OCI-LY3 (cell line): ENCODE measurements at regions not wholly inside any gene's neighbourhood (a gene's known extent, or its start where the extent isn't known, plus 50 kb on each side); places are given as distances from the start of the nearest gene placed in this dataset.

Experiments used
- H2AFZ ChIP-seq: fragments of 200-600, 300-600 bp; shearing (Covaris generic); 2 replicates; pipeline ENCODE4 v1.6.0; 2014; ENCODE audit warnings: antibody characterized with exemption, low read depth, low read length
- H3K27ac ChIP-seq: fragments of 200-600, 300-600 bp; sonication (generic); 2 replicates; pipeline ENCODE4 v1.5.1; 2014; ENCODE audit warnings: mild to moderate bottlenecking, low read length, moderate library complexity, mixed read lengths
- H3K27me3 ChIP-seq: fragments of 200-600, 300-600 bp; sonication (generic); 2 replicates; pipeline ENCODE4 v1.6.1; 2014; ENCODE audit warnings: low read depth, low read length, mixed read lengths
- H3K36me3 ChIP-seq: fragments of 200-600, 300-600 bp; sonication (generic); replicated peaks from 2 replicates; pipeline ENCODE3; 2014; ENCODE audit warnings: low read depth, low read length, mixed read lengths
- H3K4me1 ChIP-seq: fragments of 300-600, 200-600 bp; sonication (generic); 2 replicates; pipeline ENCODE4 v1.6.1; 2014; ENCODE audit warnings: low read length, mixed read lengths
- H3K4me2 ChIP-seq: fragments of 200-600, 300-600 bp; sonication (generic); 2 replicates; pipeline ENCODE4 v1.6.1; 2014; ENCODE audit warnings: low read length, mixed read lengths
- H3K4me3 ChIP-seq: fragments of 300-600, 200-600 bp; sonication (generic); 2 replicates; pipeline ENCODE4 v1.5.1; 2014; ENCODE audit warnings: antibody characterized with exemption, mild to moderate bottlenecking, low read length, moderate library complexity
- H3K79me2 ChIP-seq: fragments of 300-600, 200-600 bp; shearing (Covaris generic); 2 replicates; pipeline ENCODE4 v1.6.1; 2014; ENCODE audit warnings: mild to moderate bottlenecking, low read length, mixed read lengths
- H3K9ac ChIP-seq: fragments of 300-600, 200-600 bp; shearing (Covaris generic); 2 replicates; pipeline ENCODE4 v1.6.0; 2014; ENCODE audit warnings: mild to moderate bottlenecking, low read length, moderate library complexity
- H3K9me3 ChIP-seq: fragments of 200-600, 300-600 bp; shearing (Covaris generic); 2 replicates; pipeline ENCODE4 v1.6.1; 2014; ENCODE audit warnings: low read length, mixed read lengths; ENCODE audit not compliant: insufficient read depth
- H4K20me1 ChIP-seq: fragments of 200-600, 300-600 bp; sonication (generic); 2 replicates; pipeline ENCODE4 v1.6.1; 2016; ENCODE audit warnings: low read length, mixed read lengths; ENCODE audit not compliant: insufficient read depth
- CTCF ChIP-seq: fragments of 200-600, 300-600 bp; sonication (generic); IDR thresholded peaks from 2 replicates; pipeline ENCODE4 v1.5.1; 2014; ENCODE audit warnings: antibody characterized with exemption, low read length, low read depth
- EZH2phosphoT487 ChIP-seq: fragments of 200-600 bp; shearing (Covaris generic); IDR thresholded peaks from 2 replicates; pipeline ENCODE4 v1.6.1; 2018; ENCODE audit warnings: antibody characterized with exemption, mixed run types, low read depth

GRCh38 chr9:3138231-3139229, 294.6 kb upstream of the PUM3 start:
- Histone ChIP-seq H3K9me3 (no peaks in the 10 kb centered on the region), H3K79me2 (no peaks in the 10 kb centered on the region), H3K4me1 (no peaks in the 10 kb centered on the region), H4K20me1 (no peaks in the 10 kb centered on the region), H3K4me3 (no peak overlapping the region), H3K27ac (no peak overlapping the region), H2AFZ (no peak overlapping the region), H3K4me2 (no peak overlapping the region), H3K36me3 (no peaks in the 10 kb centered on the region), H3K27me3 (peaks cover 2% of the 10 kb centered on the region; the same call in 1 of the 2 replicates), H3K9ac (no peak overlapping the region)
- no peak for TF ChIP-seq EZH2phosphoT487

GRCh38 chr9:3137347-3137695, 293.4 kb upstream of the PUM3 start:
- no peaks in the 10 kb centered on the region for H3K36me3 ChIP-seq
- H3K9me3 ChIP-seq, result no peaks in the 10 kb centered on the region
- no peak overlapping the region for H3K4me2 ChIP-seq
- H4K20me1 ChIP-seq, result no peaks in the 10 kb centered on the region
- H3K79me2 ChIP-seq, result no peaks in the 10 kb centered on the region
- peaks cover 2% of the 10 kb centered on the region; the same call in 1 of the 2 replicates for H3K27me3 ChIP-seq
- no peak overlapping the region for H3K4me3 ChIP-seq
- H3K27ac ChIP-seq, result no peak overlapping the region
- no peak overlapping the region for H2AFZ ChIP-seq
- H3K9ac ChIP-seq, result no peak overlapping the region
- no peak for TF ChIP-seq CTCF
- TF ChIP-seq EZH2phosphoT487, result no peak
- no peaks in the 10 kb centered on the region for H3K4me1 ChIP-seq

- Histone ChIP-seq H3K79me2 (no peaks in the 10 kb centered on the region), H3K27me3 (peaks cover 2% of the 10 kb centered on the region; the same call in 1 of the 2 replicates), H3K4me1 (no peaks in the 10 kb centered on the region), H3K4me3 (no peak overlapping the region), H3K9me3 (no peaks in the 10 kb centered on the region), H3K9ac (no peak overlapping the region), H3K36me3 (no peaks in the 10 kb centered on the region), H3K4me2 (no peak overlapping the region), H2AFZ (no peak overlapping the region), H4K20me1 (no peaks in the 10 kb centered on the region), H3K27ac (no peak overlapping the region)
- no peak for TF ChIP-seq EZH2phosphoT487
- no peak for TF ChIP-seq CTCF
Observed at GRCh38 chr9:3136686-3137346, 292.9 kb upstream of the PUM3 start.

- TF ChIP-seq CTCF (no peak), EZH2phosphoT487 (no peak)
- no peak overlapping the region for H2AFZ ChIP-seq
- H3K9me3 ChIP-seq, result no peaks in the 10 kb centered on the region
- no peaks in the 10 kb centered on the region for H3K4me1 ChIP-seq
- H3K27ac ChIP-seq, result no peak overlapping the region
- H3K27me3 ChIP-seq, result peaks cover 2% of the 10 kb centered on the region; the same call in 1 of the 2 replicates
- no peak overlapping the region for H3K9ac ChIP-seq
- H3K4me2 ChIP-seq, result no peak overlapping the region
- no peaks in the 10 kb centered on the region for H3K36me3 ChIP-seq
- H3K79me2 ChIP-seq, result no peaks in the 10 kb centered on the region
- no peaks in the 10 kb centered on the region for H4K20me1 ChIP-seq
- no peak overlapping the region for H3K4me3 ChIP-seq
Observed at GRCh38 chr9:3136230-3136629, 292.3 kb upstream of the PUM3 start.
